Activated CD4-positive, CD25-positive, alpha-beta regulatory T cell treated with anti-CD3 and anti-CD28 coated beads, Interleukin-2, amount 50 U/mL, for 72 hours (primary cell): ENCODE measurements at regions not wholly inside any gene's neighbourhood (a gene's known extent, or its start where the extent isn't known, plus 50 kb on each side); places are given as distances from the start of the nearest gene placed in this dataset.

ENCODE experiments used
- DNase-seq: peaks from one replicate; pipeline ENCODE4 v3.0.0; 2021

DNA sequence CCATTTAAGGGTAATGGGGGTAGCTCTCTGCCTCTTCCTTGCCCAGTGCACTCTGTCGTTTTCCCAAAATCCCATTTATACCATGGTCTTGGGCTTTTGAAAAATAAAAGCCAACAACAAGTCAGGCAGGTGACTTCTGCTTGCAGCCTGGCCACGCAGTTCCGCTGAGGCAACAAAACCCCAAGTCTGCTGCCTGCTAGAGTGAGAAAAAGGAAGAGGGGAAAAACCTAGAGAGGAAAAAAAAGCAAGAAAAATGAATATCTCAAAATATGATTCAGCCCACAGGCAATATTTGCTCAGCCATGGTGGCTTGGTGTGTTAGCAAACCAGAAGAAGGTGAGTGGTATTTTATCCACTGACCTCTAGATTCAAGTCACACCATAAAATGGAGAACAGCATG is 148.2 kb upstream of the FSTL4 start:
- DNase-seq, result no peak

DNA sequence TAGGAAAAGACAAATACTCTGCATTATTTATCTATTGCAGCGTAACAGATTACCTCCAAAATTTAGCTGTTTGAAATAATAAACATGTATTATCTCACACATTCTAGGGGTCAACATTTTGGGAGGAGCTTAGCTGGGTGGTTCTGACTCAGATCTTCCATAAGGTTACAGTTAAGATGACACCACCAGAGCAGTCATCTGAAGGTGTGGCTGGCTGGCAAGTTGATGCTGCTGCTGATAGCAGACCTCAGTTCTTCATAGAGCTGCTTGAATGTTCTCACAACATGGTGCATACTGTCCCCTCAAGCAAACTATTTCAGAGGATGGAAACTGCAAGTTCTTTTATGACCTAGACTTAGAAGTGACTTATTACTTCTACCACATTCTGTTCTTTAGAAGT is 146.3 kb upstream of the FSTL4 start:
- DNase-seq, result no peak

DNA sequence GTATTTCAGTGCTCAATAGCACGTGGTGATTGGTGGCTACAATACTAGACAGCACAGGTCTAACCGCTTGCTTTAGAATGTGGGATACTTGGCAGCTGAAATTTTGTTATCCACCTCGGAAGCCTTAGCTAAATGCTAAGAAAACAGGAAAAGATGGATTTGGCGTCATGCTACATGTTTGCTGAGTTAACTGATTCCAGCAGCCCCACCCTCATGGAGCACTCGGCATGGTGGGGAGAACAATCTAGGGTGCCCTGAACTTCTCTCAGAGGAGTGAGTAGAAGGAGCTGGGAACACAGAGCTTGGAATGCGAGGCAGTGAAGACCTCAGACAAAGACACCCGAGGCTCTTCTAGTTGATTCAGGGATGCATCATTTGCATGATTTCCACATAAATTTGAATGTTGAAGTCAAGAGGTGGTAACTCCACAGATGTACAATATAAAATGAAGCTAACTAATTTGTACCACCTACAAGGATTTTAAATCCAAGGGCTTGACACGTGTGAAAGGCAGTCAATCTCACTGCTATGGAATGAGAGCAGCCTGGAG is 145.1 kb upstream of the FSTL4 start:
- no peak for DNase-seq

DNA sequence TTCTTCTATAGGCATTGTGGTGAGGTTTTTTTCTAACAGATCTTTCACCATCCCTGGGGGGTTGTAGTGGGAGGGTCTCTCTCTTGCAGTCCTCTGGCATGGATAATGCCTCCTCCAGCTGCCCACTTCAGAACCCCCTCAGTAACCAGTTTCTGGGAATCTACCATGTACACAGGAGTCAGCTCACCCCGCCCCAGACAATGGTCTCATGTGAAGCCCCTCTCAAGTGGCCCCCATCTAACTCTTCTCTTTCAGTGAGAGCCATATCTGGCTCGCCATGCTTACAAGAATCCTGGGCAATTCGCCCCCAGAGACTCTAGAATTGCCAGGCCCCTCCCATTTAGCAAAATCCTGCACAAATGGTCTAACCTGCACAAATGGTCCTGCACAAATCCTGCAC is 144.4 kb upstream of the FSTL4 start:
- no peak for DNase-seq

DNA sequence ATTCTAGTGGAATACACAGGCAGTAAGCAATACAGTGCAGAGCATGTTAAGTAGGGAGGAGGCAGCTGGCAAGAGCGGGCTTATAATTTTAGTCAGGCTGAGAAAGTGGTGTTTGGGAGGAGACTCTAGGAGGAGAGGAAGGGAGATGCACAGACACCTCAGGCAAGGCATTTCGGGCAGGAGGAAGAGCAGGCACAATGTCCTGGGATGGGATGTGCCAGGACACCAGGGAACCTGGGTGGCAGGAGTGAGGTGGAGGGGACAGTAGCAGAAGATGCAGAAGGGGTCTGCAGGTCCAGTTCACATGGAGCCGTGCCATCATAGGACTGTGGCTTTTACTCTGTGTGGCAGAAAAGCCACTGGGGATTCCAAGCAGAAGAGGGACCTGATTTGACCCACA is 143.7 kb upstream of the FSTL4 start:
- no peak for DNase-seq

DNA sequence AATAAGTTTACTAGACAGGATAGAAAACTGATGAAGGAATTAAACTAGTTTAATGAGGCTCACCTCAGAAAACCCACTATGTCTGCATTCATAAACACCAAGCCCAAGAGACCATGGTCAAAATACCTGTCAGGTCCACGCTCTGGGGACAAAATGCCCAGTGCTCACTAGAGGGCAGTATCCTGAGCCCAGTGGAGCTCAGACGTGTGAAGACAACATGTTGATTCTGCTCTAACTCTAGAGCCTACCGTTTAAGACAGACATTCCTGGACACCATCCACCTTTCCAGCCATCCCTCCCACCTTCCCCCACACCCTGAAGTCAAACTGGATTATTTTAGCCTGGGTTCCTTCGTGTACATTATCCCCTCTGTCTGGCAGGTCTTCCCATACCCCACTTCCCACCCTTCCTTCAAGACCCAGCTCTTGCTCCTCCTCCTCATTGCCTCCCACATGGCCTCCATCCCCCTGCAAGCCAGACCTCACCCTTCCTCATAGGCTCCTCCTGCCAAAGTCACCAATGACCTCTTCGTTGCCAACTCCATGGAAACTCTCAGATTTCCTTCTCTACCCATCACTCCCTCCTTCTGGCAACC is 142.3 kb upstream of the FSTL4 start:
- no peak for DNase-seq

DNA sequence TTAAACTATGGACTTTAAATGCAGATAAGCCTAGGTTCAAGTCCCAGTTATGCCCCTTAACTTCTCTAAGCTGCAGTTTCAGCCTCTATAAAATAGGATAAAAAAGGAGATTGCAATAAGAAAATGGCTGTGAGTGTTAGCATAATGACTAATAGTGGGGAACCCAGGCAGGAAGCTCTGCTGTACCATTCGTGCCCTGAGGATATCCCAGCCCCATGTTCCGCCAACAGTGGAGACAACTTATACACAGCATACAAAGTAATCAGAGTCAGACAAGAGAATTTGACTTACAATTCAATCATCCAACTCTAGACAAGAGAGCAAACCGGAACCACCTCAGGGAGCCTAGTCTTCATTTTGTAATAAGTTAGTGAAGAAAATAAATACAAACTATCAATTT is 141.5 kb upstream of the FSTL4 start:
- no peak for DNase-seq

DNA sequence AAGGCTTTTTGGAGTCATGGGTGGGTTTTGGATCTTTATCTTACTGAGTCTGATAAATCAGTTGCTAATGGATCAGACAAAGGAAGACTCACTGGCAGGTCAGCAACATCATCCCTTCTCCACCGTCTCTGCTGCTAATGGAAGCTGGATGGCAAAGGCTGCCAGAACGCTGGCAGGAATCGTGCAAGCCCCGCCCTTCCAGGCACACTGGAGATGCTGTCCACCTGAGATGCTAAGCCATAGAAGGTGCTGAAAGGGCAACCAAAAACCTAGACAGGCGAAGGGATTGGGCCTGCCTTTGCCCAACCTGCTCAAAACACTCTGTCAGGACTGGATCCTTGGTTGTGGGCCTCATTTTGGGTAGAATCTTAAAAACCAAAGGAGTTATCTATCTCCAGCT is 139.5 kb upstream of the FSTL4 start:
- no peak for DNase-seq

DNA sequence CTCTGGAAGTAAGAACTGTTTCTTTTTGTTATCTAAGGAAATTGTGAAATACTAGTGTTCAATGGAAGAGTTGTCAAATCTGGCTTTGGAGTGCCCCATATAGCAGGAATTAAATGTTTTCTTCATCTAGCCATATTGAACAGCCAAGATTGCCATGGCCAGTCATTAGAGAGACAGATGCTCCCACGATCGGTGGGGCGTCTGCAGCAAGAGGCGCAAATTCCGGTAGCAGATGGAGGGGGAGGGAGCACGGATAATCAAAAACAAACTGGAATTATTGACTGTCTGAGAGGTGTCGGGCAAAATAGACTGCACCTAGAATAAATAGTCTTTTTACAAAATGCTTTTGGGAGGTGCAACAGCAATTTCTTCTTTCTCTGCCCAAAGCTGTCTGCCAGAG is 139.1 kb upstream of the FSTL4 start:
- no peak for DNase-seq

DNA sequence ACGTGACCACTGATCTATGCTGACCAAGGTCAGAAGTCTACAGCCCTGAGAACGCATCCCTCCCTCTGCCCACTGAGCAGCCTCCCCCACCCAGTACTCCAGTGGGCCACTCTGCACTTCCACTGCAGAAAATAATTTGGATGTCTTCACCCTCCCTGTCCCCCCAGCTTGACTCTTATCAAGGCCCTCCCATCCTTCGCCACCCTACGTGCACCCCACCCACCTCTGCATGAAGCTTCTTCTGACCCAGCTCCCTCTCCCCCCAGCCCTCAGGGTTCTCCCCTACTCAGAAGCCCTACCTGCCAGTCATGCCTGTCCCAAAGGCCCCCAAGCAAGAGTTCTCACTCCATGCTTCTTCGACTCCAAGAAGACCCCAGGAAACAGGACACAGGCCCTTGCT is 138.5 kb upstream of the FSTL4 start:
- DNase-seq, result no peak

DNA sequence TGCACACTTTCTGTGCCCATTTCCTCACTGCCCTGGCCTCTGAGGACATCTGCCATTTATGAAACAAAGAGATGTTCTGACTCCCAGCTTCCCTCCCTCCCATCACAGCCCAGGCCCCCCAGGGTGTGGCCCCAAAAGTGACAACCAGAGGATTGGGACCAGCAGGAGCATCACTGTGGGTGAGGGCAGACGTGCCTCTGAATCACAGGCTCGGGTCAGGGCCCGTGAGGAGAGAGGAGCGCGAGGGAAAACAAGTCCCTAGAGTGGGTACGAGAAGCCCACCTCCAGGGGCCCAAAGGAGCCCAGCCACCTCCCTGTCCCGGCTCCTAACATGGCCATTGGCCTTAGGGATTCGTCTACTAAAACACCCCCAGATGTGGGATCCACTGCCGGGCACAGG is 138.0 kb upstream of the FSTL4 start:
- no peak for DNase-seq

DNA sequence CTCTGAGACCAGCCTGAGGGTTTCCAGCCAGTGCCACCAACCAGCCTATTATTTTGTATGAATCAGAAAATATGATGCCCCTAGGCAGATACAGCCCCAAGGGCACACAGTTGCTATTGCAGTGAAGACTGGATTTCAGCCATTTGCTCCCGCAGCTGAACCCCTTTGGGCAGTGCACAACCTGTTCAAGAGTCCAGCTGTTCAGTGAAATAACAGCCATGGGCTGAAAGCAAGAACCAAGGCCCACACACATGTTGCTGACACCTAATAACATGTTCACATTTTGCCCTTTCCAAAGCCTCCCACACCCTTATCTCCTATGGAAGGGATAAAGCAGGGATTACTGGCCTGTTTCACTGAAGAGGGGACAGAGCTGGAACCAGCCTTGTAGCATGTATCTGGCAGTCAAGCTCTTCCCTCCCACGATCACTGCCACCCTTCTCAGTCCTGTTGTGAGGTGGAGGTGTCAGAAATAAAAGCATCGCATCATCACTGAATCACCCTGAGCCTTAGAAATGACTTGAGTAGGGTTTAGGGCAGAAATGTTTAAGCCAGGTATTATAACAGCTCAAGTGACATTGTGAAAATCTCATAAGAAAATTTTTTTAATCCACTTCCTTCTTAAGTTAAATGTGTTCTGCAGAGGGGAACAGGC is 137.1 kb upstream of the FSTL4 start:
- DNase-seq, result no peak

DNA sequence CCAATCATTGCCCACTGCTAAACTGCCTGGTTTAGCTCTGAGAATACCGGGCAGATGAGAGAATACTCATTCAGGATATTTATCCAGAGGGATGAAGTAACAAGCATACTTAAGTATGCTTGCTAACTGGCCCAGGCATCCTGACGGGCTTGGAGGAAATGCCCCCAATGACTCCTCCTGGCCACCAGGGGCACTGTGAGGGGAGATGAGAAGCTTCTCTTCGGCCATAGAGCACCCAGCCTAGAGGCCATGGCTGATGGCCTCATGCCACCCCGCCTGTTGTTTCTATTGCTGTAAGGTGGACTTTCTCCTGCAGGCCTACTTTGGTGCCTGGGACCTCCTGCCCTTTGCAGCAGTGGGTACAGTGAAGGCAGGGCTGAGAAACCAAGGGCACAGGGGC is 134.5 kb upstream of the FSTL4 start:
- no peak for DNase-seq

DNA sequence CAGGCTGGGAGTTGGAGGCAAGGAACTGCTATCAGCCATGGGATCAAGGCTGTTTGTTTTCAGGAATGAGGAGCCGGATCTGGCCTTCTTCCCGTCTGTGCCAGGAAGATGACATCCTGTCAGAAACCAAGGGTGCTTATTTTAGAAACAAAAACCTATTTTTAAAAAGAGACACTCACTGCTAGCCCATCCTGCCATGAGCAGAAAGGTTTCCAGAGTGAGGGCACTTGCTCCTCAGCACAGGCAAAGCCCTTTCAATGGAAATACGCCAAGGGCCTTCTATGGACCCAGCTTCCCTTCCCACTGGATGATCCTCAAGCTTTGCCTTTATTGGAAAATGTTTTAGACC is 132.6 kb upstream of the FSTL4 start:
- no peak for DNase-seq

DNA sequence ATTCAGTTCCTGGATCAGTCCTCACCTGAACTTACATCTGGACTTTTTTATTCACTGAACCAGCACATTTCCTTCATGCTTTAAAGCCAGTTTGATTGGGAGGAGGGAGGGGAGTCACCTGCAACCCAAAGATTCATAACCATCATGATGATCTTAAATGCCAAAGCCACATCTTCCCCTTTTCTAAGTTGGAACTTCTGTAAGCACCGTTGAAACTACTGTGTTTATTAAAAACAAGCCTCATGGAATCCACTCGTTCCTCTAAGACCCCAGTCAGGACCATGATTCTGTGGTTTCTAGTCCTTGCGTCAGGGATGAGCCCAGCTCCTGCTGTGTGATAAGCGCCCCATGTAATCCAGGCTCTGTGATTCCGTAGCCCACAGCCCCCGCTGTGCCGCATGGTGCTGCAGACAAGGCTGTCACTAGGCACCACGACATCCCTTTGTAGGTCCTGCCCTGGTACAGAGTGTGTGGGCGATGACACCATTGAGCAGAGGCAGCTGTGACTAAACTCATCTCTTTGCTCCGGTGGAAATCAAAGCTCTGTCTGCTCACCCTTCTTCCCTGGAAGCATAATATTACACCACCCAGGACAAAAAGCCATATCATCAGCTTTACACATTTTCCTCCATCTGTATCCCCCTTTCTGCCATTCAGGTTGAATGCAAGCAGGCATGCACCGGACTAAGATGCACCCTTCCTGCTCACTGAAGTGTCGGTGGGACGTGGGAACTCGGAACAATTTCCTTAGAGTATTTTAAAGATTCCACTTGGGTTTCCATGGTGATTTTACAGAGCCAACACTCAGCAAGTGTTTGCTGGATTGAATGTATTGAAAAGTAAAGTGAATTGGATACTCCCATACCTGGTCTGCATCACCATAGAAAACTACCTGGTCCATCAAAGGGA is 132.0 kb upstream of the FSTL4 start:
- no peak for DNase-seq

DNA sequence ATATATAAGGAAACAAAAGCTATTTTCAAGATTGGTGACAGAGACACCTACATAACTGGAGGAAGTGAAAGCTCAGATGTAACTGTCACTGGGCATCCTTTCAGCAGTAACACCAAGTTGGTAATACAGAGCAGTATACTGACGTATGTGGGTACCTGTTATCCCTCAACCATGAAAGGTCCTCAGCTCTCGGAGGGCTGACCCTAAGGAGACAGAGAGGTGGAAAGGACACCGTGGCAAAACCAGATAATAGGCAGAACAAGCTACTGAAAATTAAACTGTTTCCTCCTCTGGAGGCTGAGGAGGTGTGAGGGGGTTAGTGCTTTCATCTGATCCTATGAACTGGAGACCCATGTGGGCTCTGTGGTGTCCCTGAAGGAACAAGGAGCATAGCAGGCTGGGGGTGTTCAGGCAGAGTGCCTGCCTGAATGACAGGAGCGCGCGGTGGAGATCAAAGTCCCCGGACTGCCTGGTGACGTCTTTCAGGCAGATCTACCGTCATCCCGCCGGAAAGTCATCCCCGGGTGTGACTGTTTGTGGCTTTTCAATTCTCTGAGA is 130.2 kb upstream of the FSTL4 start:
- no peak for DNase-seq

DNA sequence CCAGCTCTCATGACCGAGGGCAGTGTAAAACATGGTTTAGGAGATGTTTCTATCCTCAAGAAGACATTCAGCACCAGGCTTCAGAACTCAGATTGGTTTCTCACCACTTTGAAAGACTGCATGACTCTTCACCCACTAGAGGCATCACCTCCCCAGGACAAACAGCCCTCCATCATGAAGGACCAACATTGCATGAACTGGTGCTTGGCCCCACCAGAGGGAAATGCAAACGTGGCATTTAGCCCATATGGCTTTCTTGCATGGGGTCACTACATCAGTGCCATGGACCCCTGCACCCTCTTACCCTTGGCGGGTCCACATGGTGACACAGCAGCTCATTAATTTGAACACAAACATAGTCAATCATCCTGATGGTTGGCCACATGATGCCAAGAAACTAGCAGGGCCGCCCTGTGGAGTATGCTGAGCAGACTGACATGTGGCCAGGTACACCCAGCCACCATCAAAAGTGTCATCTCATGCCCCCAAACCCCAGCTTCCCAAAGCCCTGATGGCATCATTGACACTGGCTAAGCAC is 129.5 kb upstream of the FSTL4 start:
- DNase-seq, result no peak

DNA sequence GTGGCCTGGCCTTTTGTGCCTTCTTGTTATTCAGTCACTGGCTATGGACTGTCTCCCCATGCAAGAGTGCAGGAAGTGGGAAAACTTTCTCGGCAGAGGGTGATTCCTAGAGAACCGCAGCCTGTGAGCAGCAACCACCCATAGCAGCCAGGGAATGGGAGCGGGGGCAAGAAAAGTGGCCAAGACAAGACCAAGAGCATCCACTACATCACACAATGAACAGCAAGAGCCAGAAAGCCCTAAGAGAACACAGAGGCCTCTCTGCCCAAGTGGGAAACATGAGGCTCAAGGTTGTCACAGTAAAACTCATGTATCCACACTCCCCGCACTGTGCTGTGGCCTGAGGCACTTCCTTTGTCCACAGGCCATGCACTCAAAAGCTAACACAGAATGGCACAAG is 129.1 kb upstream of the FSTL4 start:
- no peak for DNase-seq

DNA sequence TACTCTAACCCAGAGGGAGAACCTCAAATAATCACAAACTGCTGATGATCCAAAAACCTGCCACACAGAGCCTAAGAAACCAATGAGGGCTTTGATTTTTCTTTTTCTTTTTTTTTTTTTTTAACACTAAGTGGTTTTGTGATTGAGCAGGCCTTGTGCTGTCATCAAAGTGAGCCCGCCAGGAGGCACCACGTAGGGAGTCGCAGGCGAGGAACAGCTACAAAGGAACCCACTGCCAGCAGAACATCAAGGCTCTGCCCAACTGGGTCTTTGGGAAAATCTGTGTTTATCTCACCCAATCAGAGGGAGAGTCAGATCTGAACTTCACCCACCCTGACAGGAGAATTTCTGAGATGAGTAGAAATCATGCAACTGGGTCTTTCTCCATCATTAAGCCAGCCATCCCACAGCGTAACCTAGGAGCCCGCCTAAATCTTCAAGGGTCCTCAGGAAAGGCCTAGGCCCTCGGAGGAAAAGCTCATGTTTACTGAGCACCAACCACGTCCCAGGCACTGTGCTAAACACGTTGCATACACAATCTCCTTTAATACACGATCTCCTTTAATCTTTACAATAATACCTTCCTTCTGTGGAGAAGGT is 126.9 kb upstream of the FSTL4 start:
- DNase-seq, result no peak

DNA sequence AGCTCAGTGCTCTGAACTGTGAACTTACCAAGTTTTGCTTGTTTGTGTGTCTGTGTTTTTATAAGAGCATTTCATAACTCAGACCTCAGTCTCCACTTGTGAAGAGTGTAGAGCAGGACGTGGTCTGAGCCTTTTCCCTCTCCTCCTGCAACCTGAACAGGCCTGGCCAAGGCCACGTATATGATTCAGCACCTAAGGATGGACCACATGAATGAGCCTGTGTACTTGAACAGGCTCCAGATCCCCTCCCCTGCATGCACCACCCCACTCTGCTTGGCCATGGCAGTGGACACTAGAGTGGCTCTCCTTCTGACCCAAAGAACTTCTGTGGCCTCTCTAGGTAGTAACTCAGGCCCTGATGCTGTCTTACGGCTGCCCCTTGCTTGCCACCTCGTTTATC is 125.9 kb upstream of the FSTL4 start:
- DNase-seq, result no peak

DNA sequence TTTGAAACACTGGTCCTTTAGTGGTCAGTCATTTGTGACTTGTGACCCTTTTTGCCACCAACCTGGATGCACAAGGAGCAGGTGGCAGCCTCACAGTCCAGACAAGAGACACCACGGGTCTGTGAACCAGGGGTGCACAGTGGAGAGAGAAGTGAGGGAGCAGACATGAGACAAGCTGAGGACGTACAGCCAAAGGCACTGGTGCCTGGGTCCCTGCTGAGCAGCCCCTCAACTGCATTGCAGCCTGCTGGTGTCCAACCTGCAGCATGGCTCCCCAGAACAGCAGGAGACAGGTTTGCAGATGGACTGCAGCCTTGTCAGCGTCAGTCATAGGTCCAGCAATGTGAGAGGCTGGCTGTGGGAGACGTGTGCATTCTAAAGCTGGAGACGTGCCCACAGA is 124.2 kb upstream of the FSTL4 start:
- DNase-seq, result no peak

DNA sequence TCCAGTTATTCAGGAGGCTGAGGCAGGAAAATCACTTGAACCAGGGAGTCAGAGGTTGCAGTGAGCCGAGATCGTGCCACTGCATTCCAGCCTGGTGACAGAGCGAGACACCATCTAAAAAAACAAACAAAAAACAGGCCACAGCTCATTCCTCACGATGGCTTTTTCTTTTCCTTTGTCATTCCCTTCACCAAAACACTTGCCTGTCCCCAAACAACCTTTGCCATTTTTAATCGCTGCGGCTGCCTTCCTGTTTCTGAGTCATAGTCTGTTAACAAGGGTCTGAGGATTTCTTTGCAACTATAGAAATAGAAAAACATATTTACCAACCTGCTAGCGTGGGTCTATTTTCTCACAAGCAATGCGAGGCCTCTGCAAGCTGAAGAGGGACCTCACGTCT is 123.0 kb upstream of the FSTL4 start:
- DNase-seq, result no peak

DNA sequence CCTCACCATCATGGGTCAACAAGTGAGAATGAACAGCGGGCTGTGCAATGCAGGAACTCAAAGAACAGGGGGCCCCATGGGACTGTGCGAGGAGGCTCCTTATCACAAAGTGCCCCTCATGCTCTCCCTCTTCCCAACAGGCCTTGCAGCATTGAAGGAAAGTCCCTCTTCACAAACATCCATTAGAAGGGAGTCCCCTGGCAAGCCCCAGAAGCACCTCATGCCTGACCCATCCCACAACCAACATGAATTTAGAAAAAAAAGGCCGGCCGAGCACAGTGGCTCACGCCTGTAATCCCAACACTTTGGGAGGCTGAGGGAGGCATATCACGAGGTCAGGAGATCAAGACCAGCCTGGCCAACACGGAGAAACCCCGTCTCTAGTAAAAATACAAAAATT is 122.6 kb upstream of the FSTL4 start:
- DNase-seq, result no peak
